Mesenteric fat pad (tissue), 1 donor: ENCODE measurements at regions not wholly inside any gene's neighbourhood (a gene's known extent, or its start where the extent isn't known, plus 50 kb on each side); places are given as distances from the start of the nearest gene placed in this dataset.
A peak's percentile ranks its signal among the peaks of the same experiment; 100 is the strongest.

Source experiments
- DNase-seq: peaks from one replicate; pipeline ENCODE4 v3.0.0-alpha.2; 2020; ENCODE audit warnings: low spot score
- donor health status: DM: yes; HTN: yes; CAD: no.

GRCh38 chr6:165830761-165831160 lies 167.7 kb upstream of the PDE10A start:
- no peak for DNase-seq

- DNase-seq, result no peak
Observed at GRCh38 chr6:165829376-165829775, 166.3 kb upstream of the PDE10A start.

- DNase-seq, result no peak
Observed at GRCh38 chr6:165827190-165827518, 164.1 kb upstream of the PDE10A start.

GRCh38 chr6:165826487-165827189 lies 163.6 kb upstream of the PDE10A start:
- DNase-seq, result no peak

DNA sequence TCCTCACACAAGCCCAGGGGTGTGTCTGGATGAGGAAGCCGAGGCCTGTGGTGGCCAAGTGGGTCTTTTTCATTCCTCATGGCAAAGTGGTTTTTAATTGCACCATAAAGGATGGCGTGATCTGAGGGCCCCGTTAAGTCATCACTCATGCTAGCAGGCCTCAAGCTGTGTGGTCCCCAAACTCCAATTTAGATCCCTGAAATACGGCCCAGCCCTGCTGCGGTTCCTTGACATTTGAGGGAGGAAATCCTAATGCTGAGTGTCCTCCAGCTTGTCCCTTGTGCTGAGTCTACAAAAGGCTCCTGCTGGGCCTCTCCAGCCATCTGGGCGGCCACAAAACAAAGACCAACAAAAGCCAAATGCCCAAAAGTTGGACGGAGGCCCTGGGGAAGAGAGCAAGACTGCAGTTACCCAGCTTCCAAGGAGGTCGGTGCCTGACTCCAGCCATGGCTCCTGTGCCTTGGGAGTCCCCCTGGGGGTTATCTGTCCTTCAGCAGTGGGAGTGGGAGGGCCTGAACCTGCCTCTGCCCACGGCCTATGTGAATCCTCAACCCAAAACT lies 162.3 kb upstream of the PDE10A start:
- no peak for DNase-seq

DNA sequence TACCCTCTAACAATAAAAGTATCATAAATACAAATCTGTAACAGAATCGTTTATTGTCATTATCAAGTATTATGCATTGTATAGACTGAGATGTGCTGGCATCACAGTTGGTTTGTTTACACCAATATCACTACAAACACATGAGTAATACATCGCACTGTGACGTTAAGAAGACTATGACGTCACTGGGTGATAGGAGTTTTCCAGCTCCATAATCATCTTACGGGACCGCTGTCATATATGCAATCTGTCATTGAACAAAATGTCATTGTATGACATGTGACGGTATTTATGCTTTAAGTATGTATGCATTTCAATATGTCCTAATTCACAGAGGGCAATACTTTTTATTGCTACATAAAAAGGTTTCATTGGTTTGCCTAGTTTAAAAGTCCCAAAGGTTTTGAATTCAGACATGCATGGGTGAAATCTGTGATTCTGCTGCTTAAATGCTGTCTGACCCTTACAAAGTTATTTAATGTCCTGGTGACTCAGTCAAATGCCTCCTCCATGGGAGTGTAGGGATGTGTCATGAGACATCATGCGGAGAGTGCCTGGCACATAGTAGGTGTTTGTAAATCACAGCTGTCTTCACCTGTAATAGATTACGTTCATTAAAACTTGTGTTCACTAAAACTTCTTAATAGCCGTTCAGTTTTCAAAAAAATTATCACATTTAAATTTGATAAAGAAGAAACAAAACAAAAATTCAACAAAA lies 160.7 kb upstream of the PDE10A start:
- DNase-seq, result no peak

GRCh38 chr6:165822501-165822900 lies 159.5 kb upstream of the PDE10A start:
- DNase-seq, result no peak

DNA sequence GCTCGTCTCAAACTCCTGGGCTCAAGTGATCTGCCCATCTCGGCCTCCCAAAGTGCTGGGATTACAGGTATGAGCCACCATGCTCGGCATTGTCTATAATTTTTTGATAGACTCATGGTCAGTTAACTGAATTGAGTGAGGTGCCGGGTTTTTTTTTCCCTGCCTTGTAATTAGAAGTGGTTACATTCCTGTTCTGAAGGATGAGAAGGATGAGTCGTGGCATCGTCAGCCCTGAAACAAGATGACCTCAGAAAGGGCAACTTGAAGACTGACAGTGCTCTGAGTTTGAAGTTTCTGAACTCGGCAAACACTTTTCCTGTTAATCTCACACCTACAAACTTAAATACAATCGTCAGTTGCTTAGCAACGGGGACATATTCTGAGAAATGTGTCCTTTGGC lies 158.7 kb upstream of the PDE10A start:
- no peak for DNase-seq

- DNase-seq, result no peak
Observed at GRCh38 chr6:165820934-165821333, 157.9 kb upstream of the PDE10A start.

DNA sequence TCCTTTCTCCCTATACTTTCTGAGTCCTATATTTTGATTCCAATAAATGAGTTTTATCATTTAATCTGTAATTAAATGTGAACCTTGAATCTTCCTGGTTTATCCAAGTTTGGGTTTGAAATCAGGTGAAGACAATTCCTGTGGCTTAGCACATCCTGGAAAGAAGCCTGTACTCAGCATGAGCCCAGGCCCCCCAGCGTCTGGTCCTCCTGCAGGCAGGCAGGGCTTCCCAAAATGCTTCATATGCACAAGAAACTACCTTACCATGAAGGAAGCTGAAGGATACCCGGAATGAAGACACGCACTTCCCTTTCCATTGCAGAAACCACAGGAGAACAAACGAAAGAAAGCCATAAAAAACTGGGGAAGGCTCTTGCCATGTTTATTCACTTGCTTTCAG lies 157.4 kb upstream of the PDE10A start:
- DNase-seq, result no peak

DNA sequence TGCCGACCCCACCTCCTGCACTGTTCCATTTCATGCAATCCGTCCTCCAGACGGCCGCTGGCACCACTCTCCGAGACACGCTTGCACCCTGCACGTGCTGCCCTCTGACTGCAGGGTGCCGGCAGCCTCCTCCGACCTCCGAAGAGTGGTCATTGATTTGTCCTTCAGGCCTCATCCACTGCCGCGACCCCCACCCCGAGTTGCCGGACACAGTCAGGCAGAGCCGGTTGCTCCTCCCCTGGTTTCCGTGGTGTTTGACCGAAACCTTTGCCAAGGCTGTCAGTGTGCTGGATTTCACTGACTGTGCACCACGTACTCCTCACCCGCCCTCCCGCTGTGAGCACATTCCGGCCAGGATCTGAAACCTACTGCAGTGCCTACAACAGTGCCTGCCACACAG lies 156.4 kb upstream of the PDE10A start:
- DNase-seq, result no peak

GRCh38 chr6:165818200-165818599 lies 155.2 kb upstream of the PDE10A start:
- no peak for DNase-seq

DNA sequence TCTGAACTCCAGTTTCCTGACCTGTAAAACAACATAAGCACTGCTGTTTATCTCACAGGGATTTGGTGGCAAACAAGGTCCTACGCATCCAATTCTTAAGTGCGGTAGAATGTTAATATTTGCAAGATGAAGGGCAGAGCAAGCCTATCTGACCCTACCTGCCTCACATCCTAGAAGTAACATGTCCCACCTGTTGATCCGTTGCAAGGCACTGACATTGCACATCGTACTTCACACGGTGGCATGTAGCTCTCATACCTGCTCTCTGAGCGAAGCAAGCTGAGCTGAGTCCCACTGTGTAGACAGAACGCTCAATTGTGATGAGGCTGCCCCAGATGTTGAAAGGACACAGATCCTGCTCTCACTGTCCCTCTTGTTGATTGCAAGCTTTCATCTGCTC lies 154.7 kb upstream of the PDE10A start:
- DNase-seq, result no peak

GRCh38 chr6:165817148-165817547 lies 154.1 kb upstream of the PDE10A start:
- no peak for DNase-seq

DNA sequence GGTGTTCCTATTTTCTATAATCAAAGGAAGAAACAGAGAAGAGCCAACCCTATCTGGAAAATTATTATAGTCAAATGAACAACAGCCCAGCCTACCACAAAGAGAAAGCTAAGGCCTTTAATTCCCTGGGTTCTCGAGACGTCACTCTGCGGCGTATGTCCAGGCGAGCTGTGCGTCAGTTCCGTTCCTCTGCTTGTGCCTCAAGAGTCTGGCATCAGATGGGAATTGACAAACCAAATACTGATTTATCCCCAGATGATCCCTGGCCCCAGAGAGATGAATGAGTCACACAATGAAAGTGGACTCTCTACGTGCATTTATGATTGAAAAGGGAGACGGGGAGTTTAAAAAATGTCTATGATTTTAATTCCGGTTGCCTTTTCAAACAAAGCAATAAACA lies 151.6 kb upstream of the PDE10A start:
- DNase-seq, result no peak

DNA sequence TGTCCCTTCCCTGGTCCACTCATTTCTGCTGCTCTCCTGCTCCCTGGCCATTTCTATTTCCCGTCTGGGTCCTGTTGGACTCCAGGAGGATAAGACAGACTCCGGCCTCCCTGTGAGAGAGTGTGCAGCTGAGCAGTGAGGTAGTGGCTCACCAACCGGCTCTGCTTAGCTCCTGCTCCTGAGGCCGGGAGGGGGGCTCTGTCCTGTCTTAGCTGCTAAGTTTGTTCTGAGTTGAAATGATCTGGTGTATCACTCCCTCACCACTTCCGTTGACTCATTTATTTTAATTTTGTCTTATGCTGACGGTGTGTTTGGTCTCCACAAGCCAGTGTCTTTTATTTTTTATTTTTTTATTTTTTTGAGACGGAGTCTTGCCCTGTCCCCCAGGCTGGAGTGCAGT lies 148.5 kb upstream of the PDE10A start:
- DNase-seq, result peak; percentile 45

DNA sequence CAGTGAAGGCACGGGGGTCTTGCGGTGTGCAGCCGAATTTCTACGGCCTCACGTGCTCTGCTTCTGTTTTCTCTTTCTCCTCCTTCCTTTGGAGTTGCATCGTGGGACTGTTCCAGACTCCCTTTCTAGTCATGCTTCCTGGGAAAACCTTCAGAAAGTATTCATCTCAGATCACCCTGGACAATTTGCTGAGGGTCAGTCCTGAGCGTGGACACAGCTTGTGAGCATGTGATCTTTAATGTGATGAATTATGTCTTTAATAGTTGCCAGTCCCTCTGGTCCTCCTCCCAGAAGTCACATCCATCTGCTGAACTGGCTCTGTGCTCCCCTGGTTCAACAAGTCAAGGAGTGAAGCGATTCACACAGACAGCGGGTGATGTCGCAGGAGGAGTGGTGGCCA lies 145.0 kb upstream of the PDE10A start:
- DNase-seq, result no peak

DNA sequence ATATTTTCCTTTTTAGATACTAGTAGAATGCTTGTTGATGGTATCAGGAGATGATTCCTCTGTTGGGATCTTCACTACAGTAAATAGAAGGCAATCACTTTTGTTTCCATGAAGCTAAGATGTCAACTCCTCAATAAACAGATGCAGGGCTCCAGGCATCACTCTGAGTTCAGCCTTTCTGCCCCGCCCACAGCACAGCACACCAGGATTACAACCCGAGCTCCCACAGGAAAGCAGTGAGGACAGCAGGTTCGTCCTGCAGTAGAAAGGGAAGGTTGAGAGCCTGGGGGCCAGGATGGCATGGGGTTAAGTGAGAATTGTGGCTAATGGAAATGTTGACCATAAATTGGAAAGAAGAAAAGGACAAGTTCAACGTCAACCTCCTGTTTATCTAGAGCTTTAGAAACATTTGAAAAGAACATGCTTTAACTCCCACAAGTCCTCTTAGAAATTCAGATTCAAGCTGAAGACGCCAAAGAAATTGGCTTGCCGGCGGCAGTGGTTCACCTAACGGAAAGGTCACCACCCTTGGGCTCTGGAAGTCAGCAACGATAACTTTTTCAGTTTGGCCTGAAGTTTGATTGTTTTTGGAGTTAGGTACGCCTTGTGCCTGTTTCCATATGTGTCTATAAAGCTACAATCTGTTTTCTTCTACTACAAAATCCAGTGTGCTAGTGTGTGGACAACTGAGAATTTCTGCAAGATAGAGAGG lies 144.4 kb upstream of the PDE10A start:
- DNase-seq, result no peak

- no peak for DNase-seq
Observed at GRCh38 chr6:165806126-165806810, 143.2 kb upstream of the PDE10A start.

- no peak for DNase-seq
Observed at GRCh38 chr6:165805636-165806035, 142.6 kb upstream of the PDE10A start.

GRCh38 chr6:165805067-165805555 lies 142.1 kb upstream of the PDE10A start:
- no peak for DNase-seq
